Epithelial cell of esophagus (primary cell): ENCODE measurements at regions not wholly inside any gene's neighbourhood (a gene's known extent, or its start where the extent isn't known, plus 50 kb on each side); places are given as distances from the start of the nearest gene placed in this dataset.

ENCODE experiments used
- DNase-seq: peaks from one replicate; pipeline ENCODE4 v3.0.0; 2010; ENCODE audit warnings: low read depth
- H3K4me3 ChIP-seq: 2 replicates; pipeline ENCODE4 v1.5.1; 2011; ENCODE audit warnings: mild to moderate bottlenecking, low read length, control low read depth
- TF ChIP-seq, protein P1 (sequence below): IDR thresholded peaks from 2 replicates; pipeline ENCODE4 v1.5.1; 2011; ENCODE audit warnings: low read depth, mild to moderate bottlenecking, low read length, control low read depth, inconsistent platforms; ENCODE audit not compliant: insufficient read depth; ENCODE audit errors: missing control alignments

GRCh38 chr13:34853161-34853560 is 88.9 kb upstream of the NBEA start:
- DNase-seq = no peak
- no peak overlapping the region for H3K4me3 ChIP-seq
- TF ChIP-seq, protein P1, sequence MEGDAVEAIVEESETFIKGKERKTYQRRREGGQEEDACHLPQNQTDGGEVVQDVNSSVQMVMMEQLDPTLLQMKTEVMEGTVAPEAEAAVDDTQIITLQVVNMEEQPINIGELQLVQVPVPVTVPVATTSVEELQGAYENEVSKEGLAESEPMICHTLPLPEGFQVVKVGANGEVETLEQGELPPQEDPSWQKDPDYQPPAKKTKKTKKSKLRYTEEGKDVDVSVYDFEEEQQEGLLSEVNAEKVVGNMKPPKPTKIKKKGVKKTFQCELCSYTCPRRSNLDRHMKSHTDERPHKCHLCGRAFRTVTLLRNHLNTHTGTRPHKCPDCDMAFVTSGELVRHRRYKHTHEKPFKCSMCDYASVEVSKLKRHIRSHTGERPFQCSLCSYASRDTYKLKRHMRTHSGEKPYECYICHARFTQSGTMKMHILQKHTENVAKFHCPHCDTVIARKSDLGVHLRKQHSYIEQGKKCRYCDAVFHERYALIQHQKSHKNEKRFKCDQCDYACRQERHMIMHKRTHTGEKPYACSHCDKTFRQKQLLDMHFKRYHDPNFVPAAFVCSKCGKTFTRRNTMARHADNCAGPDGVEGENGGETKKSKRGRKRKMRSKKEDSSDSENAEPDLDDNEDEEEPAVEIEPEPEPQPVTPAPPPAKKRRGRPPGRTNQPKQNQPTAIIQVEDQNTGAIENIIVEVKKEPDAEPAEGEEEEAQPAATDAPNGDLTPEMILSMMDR = no peak

DNA sequence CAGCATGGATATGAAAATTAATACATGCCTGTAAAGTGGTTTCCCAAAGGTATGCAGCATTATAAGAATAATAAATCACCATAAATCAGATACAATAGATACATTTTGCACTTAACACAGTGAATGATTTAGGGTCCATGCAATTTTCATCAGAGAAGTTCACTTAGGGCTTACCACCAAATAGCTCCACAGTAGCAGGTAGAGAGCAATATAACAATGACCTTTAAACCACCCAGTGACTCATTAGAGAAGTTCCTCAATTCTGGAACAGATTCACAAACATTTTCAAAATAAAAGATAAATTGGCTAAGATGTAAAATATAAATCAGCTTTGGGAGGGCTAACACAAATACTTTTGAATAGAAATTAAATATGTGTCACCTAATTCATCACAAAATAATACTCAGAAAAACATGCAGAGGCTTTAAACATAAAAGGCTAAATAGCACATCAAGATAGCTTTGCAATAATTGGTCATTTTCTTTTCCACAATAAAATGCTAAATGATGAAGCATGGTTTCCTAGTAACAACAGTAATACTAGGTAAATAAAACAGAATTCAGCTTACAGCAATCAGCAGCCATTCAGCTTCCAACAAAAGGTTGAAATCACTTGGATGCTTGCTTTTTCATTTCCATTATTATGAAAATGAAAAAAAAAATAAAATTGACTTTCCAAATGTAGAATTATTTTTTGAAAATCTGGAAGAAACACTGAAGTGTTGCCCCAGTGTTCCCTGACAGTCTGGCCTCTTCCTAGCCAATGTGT is 84.3 kb upstream of the NBEA start:
- TF ChIP-seq, protein P1 = no peak
- H3K4me3 ChIP-seq = no peak overlapping the region
- no peak for DNase-seq

- H3K4me3 ChIP-seq = no peak overlapping the region
- no peak for DNase-seq
- TF ChIP-seq, protein P1 = no peak
Measured at GRCh38 chr13:34862311-34862710, 79.8 kb upstream of the NBEA start.

DNA sequence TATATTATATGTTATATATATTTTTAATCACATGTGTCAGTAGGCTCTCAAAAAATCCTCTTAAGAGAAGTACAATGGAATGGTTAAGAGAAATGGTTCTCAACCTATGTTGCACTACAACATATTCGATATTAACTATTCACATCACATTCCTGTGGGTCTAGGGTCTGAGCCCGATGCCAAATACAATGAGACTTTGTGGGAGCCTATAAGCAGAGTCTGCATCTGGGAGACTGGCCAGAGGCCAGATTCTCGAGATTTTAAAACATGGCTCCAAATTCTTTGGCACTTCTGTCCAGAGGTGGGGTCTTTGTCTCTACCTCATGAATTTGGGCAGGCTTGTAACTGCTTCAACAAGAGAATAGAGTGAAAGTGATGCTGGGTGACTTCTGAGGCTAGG is 79.4 kb upstream of the NBEA start:
- H3K4me3 ChIP-seq = no peak overlapping the region
- TF ChIP-seq, protein P1 = no peak
- no peak for DNase-seq

- H3K4me3 ChIP-seq = no peak overlapping the region
- TF ChIP-seq, protein P1 = no peak
- DNase-seq = peak; percentile 95
Measured at GRCh38 chr13:34863360-34864135, 78.5 kb upstream of the NBEA start.

DNA sequence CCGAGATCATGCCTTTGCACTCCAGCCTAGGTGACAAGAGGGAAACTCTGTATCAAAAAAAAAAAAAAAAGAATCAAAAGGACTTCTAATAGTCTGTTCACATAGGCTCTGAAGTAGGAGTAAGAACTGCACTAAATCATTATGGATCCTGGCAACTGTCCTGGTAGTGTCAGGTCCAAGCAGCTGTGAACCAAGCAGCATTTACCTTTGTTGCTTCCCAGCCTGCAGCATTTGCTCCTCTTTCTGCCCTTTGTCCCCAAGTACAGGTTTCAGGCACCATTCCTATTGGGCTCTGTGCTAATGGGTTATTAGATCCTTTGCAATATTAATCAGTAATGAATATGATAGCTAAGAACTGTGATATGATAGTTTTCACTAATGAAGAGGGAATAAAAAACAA is 77.4 kb upstream of the NBEA start:
- TF ChIP-seq, protein P1 = no peak
- H3K4me3 ChIP-seq = no peak overlapping the region
- no peak for DNase-seq

GRCh38 chr13:34867590-34867989 is 74.5 kb upstream of the NBEA start:
- peak; percentile 15 for DNase-seq
- H3K4me3 ChIP-seq = no peak overlapping the region
- TF ChIP-seq, protein P1 = no peak
